ENCODE measurements at regions not wholly inside any gene's neighbourhood (a gene's known extent, or its start where the extent isn't known, plus 50 kb on each side); places are given as distances from the start of the nearest gene placed in this dataset.

GRCh38 chr7:26600411-26600810 lies 264.0 kb downstream of the SKAP2 start:
- peaks cover 0 to 8% (median 2%) of the 10 kb centered on the region in 4 experiments; a peak in 5 of 7 replicates for H3K4me1 ChIP-seq (replicated peaks in 1 of 4; ENCODE audit: control insufficient read depth in 3 of 4, insufficient read depth in 4 of 4, low read length in 3 of 4)
- no peak overlapping the region for H3K4ac ChIP-seq (replicated peaks; ENCODE audit: insufficient read length, low read depth, low read length)
- FAIRE-seq (no peak), DNase-seq (ENCODE audit: low read depth in 1 of 2, low spot score in 2 of 2) (no peak)
- no peak overlapping the region for H3K4me3 ChIP-seq (ENCODE audit: extremely low read depth in 1 of 4, insufficient read depth in 2 of 4, low read depth in 3 of 4, low read length in 4 of 4)
- H3K9ac ChIP-seq (replicated peaks in 1 of 4; ENCODE audit: extremely low read depth in 1 of 4, low read depth in 3 of 4, low read length in 3 of 4): no peak overlapping the region
- H3K23ac ChIP-seq (ENCODE audit: insufficient read length): no peak overlapping the region
- ChIA-PET CTCF (ENCODE audit: partially characterized antibody) (interaction anchor here (0.7 kb wide), 1 partner anchor 14 kb away, joined by 3 read pairs; no protein-coding TSS in a partner anchor), POLR2A (ENCODE audit: partially characterized antibody) (no interaction called here)
- no peaks in the 10 kb centered on the region for H3K27me3 ChIP-seq (replicated peaks in 1 of 4; ENCODE audit: control insufficient read depth in 3 of 4, extremely low read depth in 1 of 4, insufficient read depth in 3 of 4, low read length in 3 of 4)
- no peak overlapping the region for H2BK5ac ChIP-seq (ENCODE audit: low read depth, low read length)
- H3K79me1 ChIP-seq (ENCODE audit: low read depth, low read length): no peaks in the 10 kb centered on the region
- no peak for TF ChIP-seq USF2 (IDR thresholded peaks at IDR 0.05; ENCODE audit: low read length)
- no peak for TF ChIP-seq POU5F1 (IDR thresholded peaks at IDR 0.05; ENCODE audit: low read depth, low read length)
- TF ChIP-seq POLR2AphosphoS5 (IDR thresholded peaks at IDR 0.05; ENCODE audit: low read depth, low read length): no peak
- no peak for TF ChIP-seq CTBP2 (IDR thresholded peaks at IDR 0.05; ENCODE audit: borderline replicate concordance, insufficient read depth, insufficient read length, low read length)
- no peak for TF ChIP-seq RXRA (IDR thresholded peaks at IDR 0.05; ENCODE audit: insufficient read depth, low read depth, low read length)
- no peak for TF ChIP-seq MAFK (IDR thresholded peaks at IDR 0.05; ENCODE audit: low read depth, low read length)
- no peak for TF ChIP-seq SIRT6 (IDR thresholded peaks at IDR 0.05; ENCODE audit: low read length)
- no peak for TF ChIP-seq SIN3A (conservative IDR thresholded peaks at IDR 0.05 in 1 of 2, IDR thresholded peaks at IDR 0.05 in 1 of 2; ENCODE audit: low read depth in 1 of 2, low read length in 2 of 2)
- TF ChIP-seq CBX5 (IDR thresholded peaks at IDR 0.05; ENCODE audit: low read depth, low read length): no peak
- no peak for TF ChIP-seq SUZ12 (IDR thresholded peaks at IDR 0.05; ENCODE audit: low read length)
- TF ChIP-seq KDM1A (IDR thresholded peaks at IDR 0.05; ENCODE audit: borderline replicate concordance, low read length): no peak
- TF ChIP-seq TAF1 (IDR thresholded peaks at IDR 0.05; ENCODE audit: low read depth, low read length): no peak
- TF ChIP-seq KDM5A (IDR thresholded peaks at IDR 0.05; ENCODE audit: low read length): no peak
- TF ChIP-seq RAD21 (IDR thresholded peaks at IDR 0.05 in 1 of 2, conservative IDR thresholded peaks at IDR 0.05 in 1 of 2; ENCODE audit: low read depth in 2 of 2, low read length in 2 of 2): no peak
- H4K5ac ChIP-seq (ENCODE audit: insufficient read length, low read depth, low read length): no peak overlapping the region
- H3K27ac ChIP-seq (ENCODE audit: low read depth, low read length): no peak overlapping the region
- no peak overlapping the region for H4K8ac ChIP-seq (ENCODE audit: extremely low read depth, insufficient read depth, low read length)
- no peak overlapping the region for H2AK5ac ChIP-seq (ENCODE audit: low read depth, low read length)
- H2AFZ ChIP-seq (ENCODE audit: low read length): no peak overlapping the region
- H3K4me2 ChIP-seq (ENCODE audit: insufficient read depth in 1 of 2, low read depth in 2 of 2, low read length in 2 of 2): no peak overlapping the region
- no peak overlapping the region for H3K56ac ChIP-seq (replicated peaks; ENCODE audit: insufficient read length, low read depth, low read length)
- no peaks in the 10 kb centered on the region; the same call in 1 of the 2 replicates for H3K23me2 ChIP-seq (ENCODE audit: low read depth, low read length)
- no peak overlapping the region for H3K14ac ChIP-seq (ENCODE audit: insufficient read length)
- H3K36me3 ChIP-seq (ENCODE audit: control insufficient read depth in 2 of 4, insufficient read depth in 4 of 4, low read length in 3 of 4): no peaks in the 10 kb centered on the region
- no peak overlapping the region for H2BK12ac ChIP-seq (ENCODE audit: low read depth, low read length)
- H2BK120ac ChIP-seq (replicated peaks; ENCODE audit: low read depth, low read length): no peak overlapping the region
- no peak overlapping the region for H2BK15ac ChIP-seq (ENCODE audit: low read length)
- no peak overlapping the region for H2BK20ac ChIP-seq (ENCODE audit: low read length)
- no peak overlapping the region for H3K18ac ChIP-seq (ENCODE audit: extremely low read depth, low read length)
- no peak overlapping the region for H4K91ac ChIP-seq (replicated peaks; ENCODE audit: insufficient read length, low read length)
- 95% methylated on average over 3 of the region's 3 CpGs; no CpG with 5 or more reads in 1 of the 2 experiments for WGBS, 2 experiments (ENCODE audit: extremely low coverage in 1 of 2, insufficient coverage in 1 of 2, insufficient read length in 1 of 2, insufficient replicate concordance in 2 of 2, low coverage in 1 of 2, low lambda C conversion rate in 2 of 2, missing lambda C conversion rate in 1 of 2)
- no peaks in the 10 kb centered on the region for H3K9me3 ChIP-seq (ENCODE audit: insufficient read depth in 2 of 2, low read depth in 1 of 2, low read length in 1 of 2)
- no peaks in the 10 kb centered on the region for H3K79me2 ChIP-seq (ENCODE audit: control insufficient read depth in 1 of 2, insufficient read depth in 2 of 2, low read length in 2 of 2)
- H4K20me1 ChIP-seq (replicated peaks in 1 of 2; ENCODE audit: control insufficient read depth in 1 of 2, insufficient read depth in 2 of 2, low read length in 2 of 2): no peaks in the 10 kb centered on the region
